ENCODE measurements at regions not wholly inside any gene's neighbourhood (a gene's known extent, or its start where the extent isn't known, plus 50 kb on each side); places are given as distances from the start of the nearest gene placed in this dataset.
A peak's percentile ranks its signal among the peaks of the same experiment; 100 is the strongest.

GRCh38 chr6:99093456-99094190 is 145.9 kb upstream of the FBXL4 start:
- no peak for ATAC-seq
- no peak for DNase-seq (ENCODE audit: missing footprints)
- intact Hi-C loops (cut with DNase I): no loop called here

- no peak for DNase-seq (ENCODE audit: missing footprints)
- no peak for ATAC-seq
- intact Hi-C loops (cut with DNase I): no loop called here
These were observed 144.7 kb upstream of the FBXL4 start for GRCh38 chr6:99092461-99092860.

GRCh38 chr6:99091985-99092384 is 144.2 kb upstream of the FBXL4 start:
- DNase-seq (ENCODE audit: missing footprints) (no peak), ATAC-seq (no peak)
- intact Hi-C loops (cut with DNase I): no loop called here

GRCh38 chr6:99080191-99080590 is 132.4 kb upstream of the FBXL4 start:
- ATAC-seq (no peak), DNase-seq (ENCODE audit: missing footprints) (no peak)
- intact Hi-C loops (cut with DNase I): no loop called here

- intact Hi-C loops (cut with DNase I): no loop called here
- DNase-seq (ENCODE audit: missing footprints) (no peak), ATAC-seq (no peak)
These were observed 131.3 kb upstream of the FBXL4 start for GRCh38 chr6:99079058-99079457.

GRCh38 chr6:99073223-99073622 is 125.5 kb upstream of the FBXL4 start:
- no peak for ATAC-seq
- intact Hi-C loops (cut with DNase I): no loop called here
- DNase-seq (ENCODE audit: missing footprints): no peak

- ATAC-seq (no peak), DNase-seq (ENCODE audit: missing footprints) (no peak)
- intact Hi-C loops (cut with DNase I): no loop called here
These were observed 118.3 kb upstream of the FBXL4 start for GRCh38 chr6:99066044-99066443.

GRCh38 chr6:99064834-99065233 is 117.1 kb upstream of the FBXL4 start:
- DNase-seq (ENCODE audit: missing footprints) (no peak), ATAC-seq (no peak)
- intact Hi-C loops (cut with DNase I): no loop called here

GRCh38 chr6:99036672-99037071 is 88.9 kb upstream of the FBXL4 start:
- ATAC-seq (no peak), DNase-seq (ENCODE audit: missing footprints) (no peak)
- intact Hi-C loops (cut with DNase I): no loop called here

- ATAC-seq: peak; percentile 13
- intact Hi-C loops (cut with DNase I): no loop called here
- no peak for DNase-seq (ENCODE audit: missing footprints)
These were observed 84.7 kb upstream of the FBXL4 start for GRCh38 chr6:99032396-99032795.

GRCh38 chr6:99031957-99032356 is 84.2 kb upstream of the FBXL4 start:
- ATAC-seq (peak; percentile 26), DNase-seq (ENCODE audit: missing footprints) (no peak)
- intact Hi-C loops (cut with DNase I): no loop called here

- DNase-seq (ENCODE audit: missing footprints): no peak
- no peak for ATAC-seq
- intact Hi-C loops (cut with DNase I): no loop called here
These were observed 83.2 kb upstream of the FBXL4 start for GRCh38 chr6:99030915-99031314.

- ATAC-seq (no peak), DNase-seq (ENCODE audit: missing footprints) (no peak)
- intact Hi-C loops (cut with DNase I): no loop called here
These were observed 78.4 kb upstream of the FBXL4 start for GRCh38 chr6:99026135-99026534.

- ATAC-seq: no peak
- DNase-seq (ENCODE audit: missing footprints): no peak
- intact Hi-C loops (cut with DNase I): no loop called here
These were observed 76.3 kb upstream of the FBXL4 start for GRCh38 chr6:99024089-99024488.

GRCh38 chr6:99022039-99022609 is 74.4 kb upstream of the FBXL4 start:
- ATAC-seq: peak; percentile 77
- intact Hi-C loops (cut with DNase I): no loop called here
- no peak for DNase-seq (ENCODE audit: missing footprints)

GRCh38 chr6:99019381-99019780 is 71.6 kb upstream of the FBXL4 start:
- ATAC-seq (no peak), DNase-seq (ENCODE audit: missing footprints) (no peak)
- intact Hi-C loops (cut with DNase I): no loop called here

GRCh38 chr6:99017150-99017549 is 69.4 kb upstream of the FBXL4 start:
- intact Hi-C loops (cut with DNase I): no loop called here
- no peak for ATAC-seq
- no peak for DNase-seq (ENCODE audit: missing footprints)

GRCh38 chr6:99016355-99016754 is 68.6 kb upstream of the FBXL4 start:
- intact Hi-C loops (cut with DNase I): no loop called here
- DNase-seq (ENCODE audit: missing footprints) (no peak), ATAC-seq (no peak)

GRCh38 chr6:99014061-99014460 is 66.3 kb upstream of the FBXL4 start:
- no peak for DNase-seq (ENCODE audit: missing footprints)
- intact Hi-C loops (cut with DNase I): no loop called here
- ATAC-seq: no peak

GRCh38 chr6:99013661-99014060 is 65.9 kb upstream of the FBXL4 start:
- DNase-seq (ENCODE audit: missing footprints) (no peak), ATAC-seq (no peak)
- intact Hi-C loops (cut with DNase I): no loop called here

- ATAC-seq: no peak
- no peak for DNase-seq (ENCODE audit: missing footprints)
- intact Hi-C loops (cut with DNase I): no loop called here
These were observed 65.4 kb upstream of the FBXL4 start for GRCh38 chr6:99013145-99013544.

Data from Right ventricle myocardium inferior (tissue), 1 donor.